PFSK-1 (cell line): ENCODE measurements at regions not wholly inside any gene's neighbourhood (a gene's known extent, or its start where the extent isn't known, plus 50 kb on each side); places are given as distances from the start of the nearest gene placed in this dataset.

Experiments used
- SIN3A ChIP-seq: IDR thresholded peaks from 2 replicates; pipeline ENCODE4 v1.6.1; 2012; ENCODE audit warnings: mild to moderate bottlenecking, low read length, moderate library complexity, borderline replicate concordance; ENCODE audit not compliant: insufficient read depth
- TAF1 ChIP-seq: IDR thresholded peaks from 2 replicates; pipeline ENCODE4 v1.6.1; 2012; ENCODE audit warnings: low read length, control low read depth, borderline replicate concordance; ENCODE audit not compliant: insufficient read depth

DNA sequence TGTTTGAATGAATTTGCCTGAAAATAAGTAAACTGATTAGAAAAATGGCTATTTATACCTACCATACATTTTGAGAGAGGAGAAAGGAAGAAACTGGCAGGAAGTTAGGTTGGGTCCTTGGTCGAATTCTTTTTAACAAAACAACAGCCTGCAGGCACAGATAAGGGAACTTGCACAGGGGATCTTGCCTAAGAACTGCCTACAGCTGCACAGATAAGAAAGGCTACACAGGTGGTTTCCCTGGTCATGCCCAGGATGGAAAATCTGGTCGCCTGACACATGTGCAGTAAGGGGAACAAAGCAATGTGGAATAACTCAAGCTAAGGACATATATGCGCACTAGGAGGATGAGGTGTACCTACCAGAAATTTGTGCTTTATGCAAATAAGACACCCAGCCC, 732.1 kb upstream of the POT1 start:
- TF ChIP-seq TAF1 (no peak), SIN3A (no peak)
